ENCODE measurements at regions not wholly inside any gene's neighbourhood (a gene's known extent, or its start where the extent isn't known, plus 50 kb on each side); places are given as distances from the start of the nearest gene placed in this dataset.

GRCh38 chr9:107715740-107716139, 226.2 kb upstream of the KLF4 start:
- H3K27ac Mint-ChIP-seq (ENCODE audit: unreplicated experiment) = no peak overlapping the region
- ChIA-PET CTCF (no interaction called here), POLR2A (no interaction called here)
- Histone ChIP-seq H3K9me3 (no peaks in the 10 kb centered on the region), H3K4me3 (ENCODE audit: low read depth, low read length) (no peak overlapping the region), H3K27me3 (replicated peaks; ENCODE audit: control insufficient read depth, insufficient read depth, low read length) (no peaks in the 10 kb centered on the region), H3K4me1 (no peaks in the 10 kb centered on the region), H3K36me3 (ENCODE audit: control insufficient read depth, insufficient read depth, low read length) (no peaks in the 10 kb centered on the region)
- no peak overlapping the region for H3K4me3 Mint-ChIP-seq (ENCODE audit: unreplicated experiment)
- TF ChIP-seq CTCF (IDR thresholded peaks at IDR 0.05; ENCODE audit: insufficient read depth in 1 of 2, low read depth in 1 of 2, low read length in 1 of 2, severe bottlenecking in 1 of 2, unreplicated experiment in 1 of 2) = no peak
- no TSS peak for BruUV-seq (replicated peaks)
- no peaks in the 10 kb centered on the region for H3K27me3 Mint-ChIP-seq (ENCODE audit: insufficient read depth, unreplicated experiment)
- intact Hi-C loops (cut with micrococcal nuclease; ENCODE audit: unreplicated experiment) = no loop called here
- no peaks in the 10 kb centered on the region for H3K36me3 Mint-ChIP-seq (ENCODE audit: insufficient read depth, unreplicated experiment)
- peaks cover 12% of the 10 kb centered on the region for H3K4me1 Mint-ChIP-seq (ENCODE audit: low read depth, unreplicated experiment)
- DNase-seq = no peak
- H3K9me3 Mint-ChIP-seq (ENCODE audit: unreplicated experiment) = no peaks in the 10 kb centered on the region

- Histone ChIP-seq H3K36me3 (ENCODE audit: control insufficient read depth, insufficient read depth, low read length) (no peaks in the 10 kb centered on the region), H3K27me3 (replicated peaks; ENCODE audit: control insufficient read depth, insufficient read depth, low read length) (no peaks in the 10 kb centered on the region), H3K9me3 (no peaks in the 10 kb centered on the region), H3K4me3 (ENCODE audit: low read depth, low read length) (no peak overlapping the region), H3K4me1 (no peaks in the 10 kb centered on the region)
- CTCF ChIA-PET = no interaction called here
- no peaks in the 10 kb centered on the region for H3K36me3 Mint-ChIP-seq (ENCODE audit: insufficient read depth, unreplicated experiment)
- no peak overlapping the region for H3K4me3 Mint-ChIP-seq (ENCODE audit: unreplicated experiment)
- H3K9me3 Mint-ChIP-seq (ENCODE audit: unreplicated experiment) = no peaks in the 10 kb centered on the region
- BruUV-seq (replicated peaks) = no TSS peak
- intact Hi-C loops (cut with micrococcal nuclease; ENCODE audit: unreplicated experiment) = no loop called here
- H3K27me3 Mint-ChIP-seq (ENCODE audit: insufficient read depth, unreplicated experiment) = no peaks in the 10 kb centered on the region
- H3K27ac Mint-ChIP-seq (ENCODE audit: unreplicated experiment) = no peak overlapping the region
- POLR2A ChIA-PET = no interaction called here
- H3K4me1 Mint-ChIP-seq (ENCODE audit: low read depth, unreplicated experiment) = peaks cover 12% of the 10 kb centered on the region
- no peak for DNase-seq
- TF ChIP-seq CTCF (IDR thresholded peaks at IDR 0.05; ENCODE audit: insufficient read depth in 1 of 2, low read depth in 1 of 2, low read length in 1 of 2, severe bottlenecking in 1 of 2, unreplicated experiment in 1 of 2) = no peak
Observed at GRCh38 chr9:107713470-107713869, 223.9 kb upstream of the KLF4 start.

- no peak for TF ChIP-seq CTCF (IDR thresholded peaks at IDR 0.05; ENCODE audit: insufficient read depth in 1 of 2, low read depth in 1 of 2, low read length in 1 of 2, severe bottlenecking in 1 of 2, unreplicated experiment in 1 of 2)
- intact Hi-C loops (cut with micrococcal nuclease; ENCODE audit: unreplicated experiment) = no loop called here
- Histone ChIP-seq H3K9me3 (no peaks in the 10 kb centered on the region), H3K27me3 (replicated peaks; ENCODE audit: control insufficient read depth, insufficient read depth, low read length) (no peaks in the 10 kb centered on the region), H3K4me1 (no peaks in the 10 kb centered on the region), H3K36me3 (ENCODE audit: control insufficient read depth, insufficient read depth, low read length) (no peaks in the 10 kb centered on the region), H3K4me3 (ENCODE audit: low read depth, low read length) (no peak overlapping the region)
- no peak for DNase-seq
- Mint-ChIP-seq H3K4me1 (ENCODE audit: low read depth, unreplicated experiment) (peaks cover 10% of the 10 kb centered on the region), H3K36me3 (ENCODE audit: insufficient read depth, unreplicated experiment) (no peaks in the 10 kb centered on the region), H3K27ac (ENCODE audit: unreplicated experiment) (no peak overlapping the region), H3K4me3 (ENCODE audit: unreplicated experiment) (no peak overlapping the region), H3K9me3 (ENCODE audit: unreplicated experiment) (no peaks in the 10 kb centered on the region), H3K27me3 (ENCODE audit: insufficient read depth, unreplicated experiment) (no peaks in the 10 kb centered on the region)
- POLR2A ChIA-PET = no interaction called here
- no TSS peak for BruUV-seq (replicated peaks)
- CTCF ChIA-PET = no interaction called here
Observed at GRCh38 chr9:107712390-107712789, 222.8 kb upstream of the KLF4 start.

Measured in Caco-2 (cell line).